GM23338 (cell line): ENCODE measurements at regions not wholly inside any gene's neighbourhood (a gene's known extent, or its start where the extent isn't known, plus 50 kb on each side); places are given as distances from the start of the nearest gene placed in this dataset.

ENCODE experiments used
- ATAC-seq: fragments of 200-7000 bp; cut with Tn5 transposase; 3 replicates; pipeline ENCODE4 v1.9.1; 2020
- DNase-seq: peaks from one replicate; pipeline ENCODE4 v3.0.0-alpha.2; 2015; ENCODE audit warnings: low spot score
- H2AFZ ChIP-seq: fragments of 200-600 bp; sonication (generic); 2 replicates; pipeline ENCODE4 v1.8.0; 2016; ENCODE audit warnings: antibody characterized with exemption, mild to moderate bottlenecking, moderate library complexity
- H3F3A ChIP-seq: fragments of 200-600 bp; sonication (generic); replicated peaks from 2 replicates; pipeline ENCODE4 v1.8.0; 2017; ENCODE audit warnings: antibody characterized with exemption, mixed run types, low read depth
- H3K27ac ChIP-seq: fragments of 200-600 bp; sonication (generic); 2 replicates; pipeline ENCODE4 v1.6.1; 2016; ENCODE audit warnings: low read depth
- H3K27me3 ChIP-seq: fragments of 200-600 bp; sonication (generic); 2 replicates; pipeline ENCODE4 v1.8.0; 2016; ENCODE audit warnings: mild to moderate bottlenecking, mixed run types, moderate library complexity; ENCODE audit not compliant: insufficient read depth
- H3K36me3 ChIP-seq: fragments of 200-600 bp; sonication (generic); 2 replicates; pipeline ENCODE4 v1.8.0; 2016; ENCODE audit warnings: mild to moderate bottlenecking; ENCODE audit not compliant: insufficient read depth
- H3K4me1 ChIP-seq: fragments of 200-600 bp; sonication (generic); 2 replicates; pipeline ENCODE4 v1.8.0; 2016; ENCODE audit warnings: mild to moderate bottlenecking, moderate library complexity; ENCODE audit not compliant: insufficient read depth
- H3K4me2 ChIP-seq: fragments of 200-600 bp; sonication (generic); 2 replicates; pipeline ENCODE4 v1.7.1; 2017; ENCODE audit warnings: mixed run types
- H3K4me3 ChIP-seq: fragments of 200-600 bp; sonication (generic); 2 replicates; pipeline ENCODE4 v1.6.1; 2016; ENCODE audit warnings: mixed run types
- H3K79me2 ChIP-seq: fragments of 200-600 bp; sonication (generic); replicated peaks from 2 replicates; pipeline ENCODE4 v1.8.0; 2017; ENCODE audit warnings: mild to moderate bottlenecking; ENCODE audit not compliant: insufficient read depth
- H3K9me2 ChIP-seq: fragments of 200-600 bp; sonication (generic); 2 replicates; pipeline ENCODE4 v1.8.0; 2017; ENCODE audit not compliant: insufficient read depth
- H4K20me1 ChIP-seq: fragments of 200-600 bp; sonication (generic); replicated peaks from 2 replicates; pipeline ENCODE4 v1.8.0; 2017; ENCODE audit warnings: mild to moderate bottlenecking; ENCODE audit not compliant: insufficient read depth
- H3K27ac Mint-ChIP-seq: 2 replicates; pipeline ENCODE4 v1.8.0; 2020; ENCODE audit warnings: inconsistent platforms, mild to moderate bottlenecking, moderate library complexity, mixed read lengths
- H3K27me3 Mint-ChIP-seq: 3 replicates; pipeline ENCODE4 v1.8.0; 2022; ENCODE audit warnings: low read depth, mild to moderate bottlenecking, moderate library complexity, mixed read lengths, inconsistent platforms; ENCODE audit not compliant: insufficient read depth, poor library complexity
- H3K36me3 Mint-ChIP-seq: 3 replicates; pipeline ENCODE4 v1.8.0; 2021; ENCODE audit warnings: low read depth, mild to moderate bottlenecking, inconsistent platforms, moderate library complexity, mixed read lengths
- H3K4me1 Mint-ChIP-seq: 3 replicates; pipeline ENCODE4 v1.8.0; 2020; ENCODE audit warnings: mild to moderate bottlenecking, inconsistent platforms, mixed read lengths
- H3K4me3 Mint-ChIP-seq: 3 replicates; pipeline ENCODE4 v1.8.0; 2021; ENCODE audit warnings: moderate library complexity, mild to moderate bottlenecking, inconsistent platforms, mixed read lengths
- H3K9me3 Mint-ChIP-seq: 3 replicates; pipeline ENCODE4 v1.8.0; 2020; ENCODE audit warnings: moderate library complexity, mild to moderate bottlenecking, inconsistent platforms, mixed read lengths
- EZH2 ChIP-seq: fragments of 200-600 bp; sonication (generic); IDR thresholded peaks from one replicate; pipeline ENCODE4 v1.8.0; 2017; ENCODE audit warnings: antibody characterized with exemption, mild to moderate bottlenecking, low read depth; ENCODE audit not compliant: unreplicated experiment
- EZH2phosphoT487 ChIP-seq: fragments of 200-600 bp; sonication (generic); IDR thresholded peaks from one replicate; pipeline ENCODE4 v1.8.1; 2018; ENCODE audit warnings: antibody characterized with exemption; ENCODE audit not compliant: unreplicated experiment
- JUNB ChIP-seq: IDR thresholded peaks from one replicate; pipeline ENCODE4 v1.6.1; 2016; ENCODE audit warnings: antibody characterized with exemption; ENCODE audit not compliant: unreplicated experiment
- NANOG ChIP-seq: IDR thresholded peaks from 2 replicates; pipeline ENCODE4 v1.6.1; 2016; ENCODE audit warnings: antibody characterized with exemption, borderline replicate concordance
- POLR2AphosphoS5 ChIP-seq: IDR thresholded peaks from 2 replicates; pipeline ENCODE4 v1.6.1; 2016; ENCODE audit warnings: antibody characterized with exemption, low read depth
- REST ChIP-seq: IDR thresholded peaks from one replicate; pipeline ENCODE4 v1.6.1; 2018; ENCODE audit warnings: antibody characterized with exemption; ENCODE audit not compliant: unreplicated experiment
- ZNF114 ChIP-seq: fragments of 250-450 bp; sonication (Bioruptor Pico); IDR thresholded peaks from 2 replicates; pipeline ENCODE4 v1.5.0; 2020; ENCODE audit warnings: mild to moderate bottlenecking, moderate library complexity
- ZNF331 ChIP-seq: fragments of 250-450 bp; sonication (Bioruptor Pico); IDR thresholded peaks from 2 replicates; pipeline ENCODE4 v1.5.0; 2020; ENCODE audit warnings: low read depth, mild to moderate bottlenecking, moderate library complexity
- TF ChIP-seq, protein P1 (sequence below): IDR thresholded peaks from 2 replicates; pipeline ENCODE4 v1.6.1; 2016; ENCODE audit warnings: antibody characterized with exemption
- TF ChIP-seq, protein P2 (sequence below): fragments of 250-450 bp; sonication (Bioruptor Pico); IDR thresholded peaks from 2 replicates; pipeline ENCODE4 v1.5.0; 2020; ENCODE audit warnings: mild to moderate bottlenecking, moderate library complexity

GRCh38 chr18:55744206-55744605, 156.2 kb upstream of the TCF4 start:
- H3K27me3 ChIP-seq, result no peaks in the 10 kb centered on the region
- Mint-ChIP-seq H3K4me1 (peaks cover 10% of the 10 kb centered on the region), H3K27me3 (peaks cover 2% of the 10 kb centered on the region), H3K36me3 (no peaks in the 10 kb centered on the region), H3K27ac (no peak overlapping the region), H3K9me3 (no peaks in the 10 kb centered on the region), H3K4me3 (no peak overlapping the region)
- TF ChIP-seq REST (no peak), ZNF114 (CRISPR knock-in tag) (no peak), JUNB (no peak), EZH2 (no peak), EZH2phosphoT487 (no peak), ZNF331 (CRISPR knock-in tag) (no peak), NANOG (no peak), POLR2AphosphoS5 (no peak)
- TF ChIP-seq, protein P1, sequence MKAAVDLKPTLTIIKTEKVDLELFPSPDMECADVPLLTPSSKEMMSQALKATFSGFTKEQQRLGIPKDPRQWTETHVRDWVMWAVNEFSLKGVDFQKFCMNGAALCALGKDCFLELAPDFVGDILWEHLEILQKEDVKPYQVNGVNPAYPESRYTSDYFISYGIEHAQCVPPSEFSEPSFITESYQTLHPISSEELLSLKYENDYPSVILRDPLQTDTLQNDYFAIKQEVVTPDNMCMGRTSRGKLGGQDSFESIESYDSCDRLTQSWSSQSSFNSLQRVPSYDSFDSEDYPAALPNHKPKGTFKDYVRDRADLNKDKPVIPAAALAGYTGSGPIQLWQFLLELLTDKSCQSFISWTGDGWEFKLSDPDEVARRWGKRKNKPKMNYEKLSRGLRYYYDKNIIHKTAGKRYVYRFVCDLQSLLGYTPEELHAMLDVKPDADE, result no peak
- TF ChIP-seq, protein P2, sequence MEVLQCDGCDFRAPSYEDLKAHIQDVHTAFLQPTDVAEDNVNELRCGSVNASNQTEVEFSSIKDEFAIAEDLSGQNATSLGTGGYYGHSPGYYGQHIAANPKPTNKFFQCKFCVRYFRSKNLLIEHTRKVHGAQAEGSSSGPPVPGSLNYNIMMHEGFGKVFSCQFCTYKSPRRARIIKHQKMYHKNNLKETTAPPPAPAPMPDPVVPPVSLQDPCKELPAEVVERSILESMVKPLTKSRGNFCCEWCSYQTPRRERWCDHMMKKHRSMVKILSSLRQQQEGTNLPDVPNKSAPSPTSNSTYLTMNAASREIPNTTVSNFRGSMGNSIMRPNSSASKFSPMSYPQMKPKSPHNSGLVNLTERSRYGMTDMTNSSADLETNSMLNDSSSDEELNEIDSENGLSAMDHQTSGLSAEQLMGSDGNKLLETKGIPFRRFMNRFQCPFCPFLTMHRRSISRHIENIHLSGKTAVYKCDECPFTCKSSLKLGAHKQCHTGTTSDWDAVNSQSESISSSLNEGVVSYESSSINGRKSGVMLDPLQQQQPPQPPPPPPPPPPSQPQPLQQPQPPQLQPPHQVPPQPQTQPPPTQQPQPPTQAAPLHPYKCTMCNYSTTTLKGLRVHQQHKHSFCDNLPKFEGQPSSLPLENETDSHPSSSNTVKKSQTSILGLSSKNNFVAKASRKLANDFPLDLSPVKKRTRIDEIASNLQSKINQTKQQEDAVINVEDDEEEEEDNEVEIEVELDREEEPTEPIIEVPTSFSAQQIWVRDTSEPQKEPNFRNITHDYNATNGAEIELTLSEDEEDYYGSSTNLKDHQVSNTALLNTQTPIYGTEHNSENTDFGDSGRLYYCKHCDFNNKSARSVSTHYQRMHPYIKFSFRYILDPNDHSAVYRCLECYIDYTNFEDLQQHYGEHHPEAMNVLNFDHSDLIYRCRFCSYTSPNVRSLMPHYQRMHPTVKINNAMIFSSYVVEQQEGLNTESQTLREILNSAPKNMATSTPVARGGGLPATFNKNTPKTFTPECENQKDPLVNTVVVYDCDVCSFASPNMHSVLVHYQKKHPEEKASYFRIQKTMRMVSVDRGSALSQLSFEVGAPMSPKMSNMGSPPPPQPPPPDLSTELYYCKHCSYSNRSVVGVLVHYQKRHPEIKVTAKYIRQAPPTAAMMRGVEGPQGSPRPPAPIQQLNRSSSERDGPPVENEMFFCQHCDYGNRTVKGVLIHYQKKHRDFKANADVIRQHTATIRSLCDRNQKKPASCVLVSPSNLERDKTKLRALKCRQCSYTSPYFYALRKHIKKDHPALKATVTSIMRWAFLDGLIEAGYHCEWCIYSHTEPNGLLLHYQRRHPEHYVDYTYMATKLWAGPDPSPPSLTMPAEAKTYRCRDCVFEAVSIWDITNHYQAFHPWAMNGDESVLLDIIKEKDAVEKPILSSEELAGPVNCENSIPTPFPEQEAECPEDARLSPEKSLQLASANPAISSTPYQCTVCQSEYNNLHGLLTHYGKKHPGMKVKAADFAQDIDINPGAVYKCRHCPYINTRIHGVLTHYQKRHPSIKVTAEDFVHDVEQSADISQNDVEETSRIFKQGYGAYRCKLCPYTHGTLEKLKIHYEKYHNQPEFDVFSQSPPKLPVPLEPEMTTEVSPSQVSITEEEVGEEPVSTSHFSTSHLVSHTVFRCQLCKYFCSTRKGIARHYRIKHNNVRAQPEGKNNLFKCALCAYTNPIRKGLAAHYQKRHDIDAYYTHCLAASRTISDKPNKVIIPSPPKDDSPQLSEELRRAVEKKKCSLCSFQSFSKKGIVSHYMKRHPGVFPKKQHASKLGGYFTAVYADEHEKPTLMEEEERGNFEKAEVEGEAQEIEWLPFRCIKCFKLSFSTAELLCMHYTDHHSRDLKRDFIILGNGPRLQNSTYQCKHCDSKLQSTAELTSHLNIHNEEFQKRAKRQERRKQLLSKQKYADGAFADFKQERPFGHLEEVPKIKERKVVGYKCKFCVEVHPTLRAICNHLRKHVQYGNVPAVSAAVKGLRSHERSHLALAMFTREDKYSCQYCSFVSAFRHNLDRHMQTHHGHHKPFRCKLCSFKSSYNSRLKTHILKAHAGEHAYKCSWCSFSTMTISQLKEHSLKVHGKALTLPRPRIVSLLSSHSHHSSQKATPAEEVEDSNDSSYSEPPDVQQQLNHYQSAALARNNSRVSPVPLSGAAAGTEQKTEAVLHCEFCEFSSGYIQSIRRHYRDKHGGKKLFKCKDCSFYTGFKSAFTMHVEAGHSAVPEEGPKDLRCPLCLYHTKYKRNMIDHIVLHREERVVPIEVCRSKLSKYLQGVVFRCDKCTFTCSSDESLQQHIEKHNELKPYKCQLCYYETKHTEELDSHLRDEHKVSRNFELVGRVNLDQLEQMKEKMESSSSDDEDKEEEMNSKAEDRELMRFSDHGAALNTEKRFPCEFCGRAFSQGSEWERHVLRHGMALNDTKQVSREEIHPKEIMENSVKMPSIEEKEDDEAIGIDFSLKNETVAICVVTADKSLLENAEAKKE (CRISPR knock-in tag), result no peak
- 0 out of 2 replicates have a peak, but pooled peaks cover 5% of the 10 kb centered on the region for H3K4me1 ChIP-seq
- H3K27ac ChIP-seq, result no peak overlapping the region
- ATAC-seq, result no peak
- no peak overlapping the region for H3K4me3 ChIP-seq
- no peak overlapping the region for H3K4me2 ChIP-seq
- H3K36me3 ChIP-seq, result no peaks in the 10 kb centered on the region
- no peak for DNase-seq
- no peak overlapping the region for H2AFZ ChIP-seq
- no peaks in the 10 kb centered on the region for H3F3A ChIP-seq
- no peaks in the 10 kb centered on the region for H3K79me2 ChIP-seq
- H3K9me2 ChIP-seq, result 0 out of 2 replicates have a peak, but pooled peaks cover 3% of the 10 kb centered on the region
- H4K20me1 ChIP-seq, result no peaks in the 10 kb centered on the region
